ENCODE measurements at regions not wholly inside any gene's neighbourhood (a gene's known extent, or its start where the extent isn't known, plus 50 kb on each side); places are given as distances from the start of the nearest gene placed in this dataset.

GRCh38 chr11:32265911-32266310, 169.4 kb downstream of the WT1 start:
- no peaks in the 10 kb centered on the region for H3K9me2 ChIP-seq (ENCODE audit: insufficient read depth)
- TF ChIP-seq EZH2 (IDR thresholded peaks at IDR 0.05; ENCODE audit: low read depth) = no peak
- no peak for TF ChIP-seq CTCF (conservative IDR thresholded peaks at IDR 0.05)
- H3K36me3 ChIP-seq (ENCODE audit: low read depth) = no peaks in the 10 kb centered on the region
- BruUV-seq (replicated peaks) = no TSS peak
- no peaks in the 10 kb centered on the region for H3K79me2 ChIP-seq (ENCODE audit: low read depth)
- H3K27ac ChIP-seq = no peak overlapping the region
- no peak overlapping the region for H2AFZ ChIP-seq
- no peak for DNase-seq
- H3F3A ChIP-seq (ENCODE audit: insufficient read depth, low read depth) = no peaks in the 10 kb centered on the region
- H4K20me1 ChIP-seq (ENCODE audit: insufficient read depth) = no peaks in the 10 kb centered on the region
- ChIA-PET POLR2A (ENCODE audit: unreplicated experiment) (no interaction called here), CTCF (no interaction called here)
- H3K4me3 ChIP-seq = no peak overlapping the region
- no peaks in the 10 kb centered on the region for H3K4me1 ChIP-seq (replicated peaks; ENCODE audit: insufficient read depth)
- H3K4me2 ChIP-seq = no peak overlapping the region
- no peaks in the 10 kb centered on the region for H3K9me3 ChIP-seq (ENCODE audit: insufficient read depth, low read depth)
- intact Hi-C loops (cut with micrococcal nuclease; ENCODE audit: unreplicated experiment) = no loop called here
- no peaks in the 10 kb centered on the region for H3K27me3 ChIP-seq (ENCODE audit: insufficient read depth, low read depth)

GRCh38 chr11:32266601-32267000, 168.7 kb downstream of the WT1 start:
- DNase-seq = no peak
- ChIA-PET POLR2A (ENCODE audit: unreplicated experiment) (no interaction called here), CTCF (no interaction called here)
- intact Hi-C loops (cut with micrococcal nuclease; ENCODE audit: unreplicated experiment) = no loop called here
- H2AFZ ChIP-seq = no peak overlapping the region
- no peaks in the 10 kb centered on the region for H4K20me1 ChIP-seq (ENCODE audit: insufficient read depth)
- H3K27ac ChIP-seq = no peak overlapping the region
- H3K79me2 ChIP-seq (ENCODE audit: low read depth) = no peaks in the 10 kb centered on the region
- 0 out of 2 replicates have a peak, but pooled peaks cover 5% of the 10 kb centered on the region for H3K27me3 ChIP-seq (ENCODE audit: insufficient read depth, low read depth)
- TF ChIP-seq CTCF (conservative IDR thresholded peaks at IDR 0.05) = no peak
- no peak for TF ChIP-seq EZH2 (IDR thresholded peaks at IDR 0.05; ENCODE audit: low read depth)
- no peak overlapping the region for H3K4me3 ChIP-seq
- H3F3A ChIP-seq (ENCODE audit: insufficient read depth, low read depth) = no peaks in the 10 kb centered on the region
- H3K4me2 ChIP-seq = no peak overlapping the region
- no TSS peak for BruUV-seq (replicated peaks)
- H3K36me3 ChIP-seq (ENCODE audit: low read depth) = no peaks in the 10 kb centered on the region
- no peaks in the 10 kb centered on the region for H3K9me3 ChIP-seq (ENCODE audit: insufficient read depth, low read depth)
- no peaks in the 10 kb centered on the region for H3K9me2 ChIP-seq (ENCODE audit: insufficient read depth)
- H3K4me1 ChIP-seq (replicated peaks; ENCODE audit: insufficient read depth) = no peaks in the 10 kb centered on the region

GRCh38 chr11:32267679-32268187, 167.6 kb downstream of the WT1 start:
- POLR2A ChIA-PET (ENCODE audit: unreplicated experiment) = no interaction called here
- Histone ChIP-seq H3K4me3 (no peak overlapping the region), H2AFZ (no peak overlapping the region), H3K36me3 (ENCODE audit: low read depth) (no peaks in the 10 kb centered on the region), H3K27ac (no peak overlapping the region), H3K79me2 (ENCODE audit: low read depth) (no peaks in the 10 kb centered on the region), H3F3A (ENCODE audit: insufficient read depth, low read depth) (no peaks in the 10 kb centered on the region), H3K27me3 (ENCODE audit: insufficient read depth, low read depth) (0 out of 2 replicates have a peak, but pooled peaks cover 8% of the 10 kb centered on the region), H3K9me2 (ENCODE audit: insufficient read depth) (no peaks in the 10 kb centered on the region), H3K4me2 (no peak overlapping the region), H3K9me3 (ENCODE audit: insufficient read depth, low read depth) (no peaks in the 10 kb centered on the region), H4K20me1 (ENCODE audit: insufficient read depth) (no peaks in the 10 kb centered on the region), H3K4me1 (replicated peaks; ENCODE audit: insufficient read depth) (no peaks in the 10 kb centered on the region)
- intact Hi-C loops (cut with micrococcal nuclease; ENCODE audit: unreplicated experiment) = no loop called here
- no peak for DNase-seq
- no TSS peak for BruUV-seq (replicated peaks)
- CTCF ChIA-PET = no interaction called here
- TF ChIP-seq EZH2 (IDR thresholded peaks at IDR 0.05; ENCODE audit: low read depth) = no peak
- TF ChIP-seq CTCF (conservative IDR thresholded peaks at IDR 0.05) = no peak

All from PC-9 (cell line).